HG03139 (cell line): ENCODE measurements at regions not wholly inside any gene's neighbourhood (a gene's known extent, or its start where the extent isn't known, plus 50 kb on each side); places are given as distances from the start of the nearest gene placed in this dataset.
"Not testable (repeated sequence)": the region's sequence is repeated elsewhere in the genome, so short reads cannot be mapped to it uniquely, and the experiment has no call there.

ENCODE experiments used
- ATAC-seq: cut with Tn5 transposase; IDR thresholded peaks from one replicate; pipeline ENCODE4 v1.9.1; 2021; ENCODE audit not compliant: unreplicated experiment

DNA sequence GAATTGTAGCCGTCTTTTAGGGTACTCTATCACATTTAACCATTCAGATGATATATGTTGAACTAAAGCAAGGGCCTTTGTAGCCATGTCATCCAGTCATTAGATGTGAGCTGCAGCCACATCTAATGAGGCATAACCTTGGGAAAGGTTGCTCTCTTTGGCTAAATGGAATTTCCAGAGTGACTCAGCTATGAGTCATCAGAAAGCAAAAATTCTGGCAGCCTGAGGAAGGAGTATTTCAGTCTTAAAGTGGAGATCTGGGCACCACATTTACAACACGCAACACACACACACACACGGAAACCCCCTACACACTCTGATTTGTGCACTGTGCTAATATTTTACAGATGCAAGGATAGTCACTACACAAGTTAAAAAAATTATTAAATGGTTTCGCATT, 176.9 kb upstream of the ZWINT start:
- no peak for ATAC-seq

DNA sequence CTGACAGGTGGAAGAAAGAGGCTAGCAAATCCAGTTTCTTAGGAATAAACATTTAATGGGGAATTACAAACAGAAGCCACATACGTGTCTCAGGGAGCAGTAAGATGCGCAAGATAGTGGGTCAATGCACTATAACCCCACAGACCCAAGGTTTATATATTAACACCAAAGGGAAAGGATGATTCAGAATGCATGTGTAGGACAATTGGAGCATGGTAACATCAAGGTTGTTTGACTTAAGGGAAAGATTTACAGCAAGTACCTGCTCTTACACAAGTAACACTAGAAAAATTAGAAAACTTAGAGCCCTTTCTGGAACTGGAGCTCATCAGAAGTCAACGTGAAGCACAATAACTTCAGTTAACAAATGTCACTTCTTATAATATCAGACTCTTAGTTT, 161.1 kb upstream of the ZWINT start:
- no peak for ATAC-seq

DNA sequence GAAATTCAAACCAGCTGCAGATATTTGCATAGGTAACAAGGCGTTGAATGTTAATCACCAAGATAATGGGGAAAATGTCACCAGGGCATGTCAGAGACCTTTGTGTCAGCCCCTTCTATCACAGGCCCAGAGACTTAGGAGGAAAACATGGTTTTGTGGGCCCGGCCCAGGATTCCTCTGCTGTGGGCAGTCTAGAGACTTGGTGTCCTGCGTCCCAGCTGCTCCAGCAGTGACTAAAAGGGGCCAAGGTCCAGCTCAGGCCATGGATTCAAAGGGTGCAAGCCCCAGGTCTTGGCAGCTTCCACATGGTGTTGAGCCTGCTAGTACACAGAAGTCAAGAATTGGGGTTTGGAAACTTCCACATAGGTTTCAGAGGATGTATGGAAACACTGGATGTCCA, 147.5 kb upstream of the ZWINT start:
- no peak for ATAC-seq

DNA sequence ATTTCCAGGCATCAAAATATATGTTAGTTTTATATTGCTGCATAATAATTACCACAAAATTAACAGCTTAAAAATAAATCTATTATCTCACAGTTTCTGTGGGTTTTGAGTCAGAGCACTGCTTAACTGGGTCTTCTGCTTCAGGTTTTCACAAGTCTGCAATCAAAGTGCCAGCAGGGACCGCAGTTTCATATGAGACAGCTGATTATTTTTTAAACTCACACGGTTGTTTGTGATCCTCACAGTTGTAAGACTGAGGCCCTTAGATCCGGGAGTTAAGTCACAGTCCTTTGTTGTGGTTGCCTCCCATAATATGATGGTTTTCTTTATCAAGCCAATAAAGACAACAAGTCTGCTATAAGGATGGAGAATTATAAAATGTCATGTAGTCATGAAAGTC, 146.0 kb upstream of the ZWINT start:
- ATAC-seq, result no peak

DNA sequence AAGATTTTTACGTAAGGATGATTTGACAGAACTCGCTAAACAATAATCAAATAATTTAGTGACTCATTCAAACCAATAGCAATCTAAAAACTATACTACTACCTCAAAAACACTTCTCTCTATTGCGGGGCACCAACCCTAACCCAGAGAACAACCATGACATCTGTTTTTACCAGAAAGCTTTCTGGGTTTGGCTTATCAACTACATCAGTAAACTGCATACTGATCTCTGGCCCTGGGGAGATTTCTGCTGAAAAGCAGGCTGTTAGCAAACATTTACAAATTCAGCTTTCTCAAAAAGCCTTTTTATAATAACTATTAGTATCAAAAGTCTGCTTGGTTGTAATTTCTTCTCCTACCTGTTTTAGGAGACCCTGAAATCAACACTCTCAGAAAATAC, 144.5 kb upstream of the ZWINT start:
- ATAC-seq, result no peak

DNA sequence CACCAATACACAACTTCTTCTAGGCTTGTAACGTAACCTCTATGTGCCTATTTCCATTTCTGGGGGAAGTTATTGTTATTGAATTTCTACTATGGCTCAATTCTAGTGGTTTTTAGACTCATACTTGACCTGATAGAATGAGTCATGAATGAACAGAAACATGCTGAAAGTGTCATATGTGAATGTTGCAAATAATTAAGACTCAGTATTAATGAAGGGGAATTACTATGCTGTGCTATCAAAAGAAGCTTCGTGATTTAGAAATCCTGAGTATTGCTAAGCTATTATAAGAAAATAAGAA, 135.1 kb upstream of the ZWINT start:
- no peak for ATAC-seq

DNA sequence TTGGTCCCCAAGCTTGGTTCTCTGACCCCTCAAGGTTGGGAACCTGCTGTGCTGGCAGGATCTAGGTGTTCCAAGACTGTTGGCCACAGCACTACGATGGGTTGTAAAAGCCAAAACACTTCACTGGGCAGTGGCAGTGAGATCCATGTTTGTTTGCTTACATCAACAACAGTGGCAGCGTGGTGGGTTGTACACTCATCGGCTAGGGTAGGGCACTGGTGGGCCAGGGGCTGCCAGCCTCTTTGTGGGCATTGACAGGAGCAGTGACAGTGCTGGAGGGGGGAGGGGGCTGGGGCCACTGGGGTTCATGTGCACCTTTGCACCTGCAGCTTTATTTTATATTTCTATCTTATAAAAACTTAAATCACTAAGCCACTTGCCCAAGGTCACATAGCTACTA, 126.7 kb upstream of the ZWINT start:
- ATAC-seq, result no peak

DNA sequence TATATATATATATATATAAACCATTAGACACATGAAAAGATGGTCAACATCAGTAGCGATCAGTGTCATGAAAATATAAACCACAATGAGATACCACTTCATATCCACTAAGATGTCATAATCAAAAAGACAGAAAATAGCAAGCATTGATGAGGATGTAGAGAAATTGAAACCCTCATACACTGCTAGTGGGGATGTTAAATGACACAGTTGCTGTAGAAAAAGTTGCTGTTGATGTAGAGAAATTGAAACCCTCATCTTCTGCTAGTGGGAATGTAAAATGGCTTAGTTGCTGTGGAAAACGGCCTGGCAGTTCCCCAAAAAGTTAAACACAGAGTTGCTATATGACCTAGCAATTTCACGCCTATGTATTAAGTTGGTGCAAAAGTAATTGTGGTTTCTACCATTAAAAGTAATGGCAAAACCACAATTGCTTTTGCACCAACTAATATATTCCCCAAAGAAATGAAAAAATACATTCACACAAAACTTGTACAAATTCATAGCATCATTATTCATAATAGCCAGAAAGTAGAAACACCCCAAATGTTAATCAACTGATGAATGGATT, 120.5 kb upstream of the ZWINT start:
- no peak for ATAC-seq

DNA sequence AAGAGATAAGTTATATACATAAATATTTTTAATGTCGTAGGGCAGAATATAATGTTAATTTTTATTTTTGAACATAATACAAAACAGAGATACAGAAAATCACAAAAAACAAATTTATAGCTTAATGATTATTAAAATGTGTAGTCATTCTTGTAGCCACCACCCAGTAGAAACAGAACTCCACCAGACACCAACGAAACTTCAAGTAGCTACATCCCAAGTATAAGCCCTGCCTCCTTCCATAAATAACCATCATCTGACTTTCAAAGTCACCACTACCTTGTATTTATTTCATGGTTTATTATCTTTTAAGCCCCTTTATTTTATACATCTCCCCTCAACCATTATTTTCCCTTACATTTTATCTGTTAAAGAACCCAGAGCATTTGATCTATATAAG, 111.9 kb upstream of the ZWINT start:
- ATAC-seq, result no peak

DNA sequence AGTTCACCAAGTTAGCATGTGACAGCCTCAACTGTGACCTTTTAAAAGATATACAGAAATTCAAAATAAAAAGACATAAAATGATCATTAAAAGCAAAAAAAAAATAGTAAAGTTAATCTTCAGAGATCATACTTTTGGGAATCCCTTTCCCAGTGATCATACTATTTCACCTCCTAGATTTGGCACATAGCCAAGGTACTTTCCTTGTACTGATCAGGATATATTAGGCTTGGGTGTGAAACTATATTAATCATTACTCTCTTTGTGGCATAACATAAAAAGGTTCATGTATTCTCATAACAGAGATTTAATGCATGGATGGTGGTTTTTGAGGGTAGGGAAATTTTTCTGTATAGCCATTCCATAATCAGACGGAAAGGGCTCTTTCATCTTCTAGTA, 109.6 kb upstream of the ZWINT start:
- ATAC-seq, result no peak

DNA sequence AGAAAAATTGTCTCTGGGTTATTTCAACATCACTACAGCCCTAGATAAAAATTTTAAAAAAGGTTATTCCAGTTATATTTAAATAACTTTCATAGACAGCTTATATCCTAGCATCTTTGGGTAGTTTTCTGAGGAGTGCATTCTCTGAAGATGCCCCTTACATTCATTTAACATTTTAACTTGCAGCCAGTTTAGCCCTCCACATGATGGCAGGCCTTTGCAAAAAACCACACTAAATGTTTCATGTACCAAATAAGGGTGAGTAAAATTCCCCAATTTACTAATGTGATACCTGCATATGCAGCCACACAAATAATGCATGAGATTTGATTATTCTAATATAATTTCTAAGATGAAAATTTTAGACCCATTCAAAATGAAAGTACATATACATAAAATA, 108.4 kb upstream of the ZWINT start:
- ATAC-seq, result no peak

DNA sequence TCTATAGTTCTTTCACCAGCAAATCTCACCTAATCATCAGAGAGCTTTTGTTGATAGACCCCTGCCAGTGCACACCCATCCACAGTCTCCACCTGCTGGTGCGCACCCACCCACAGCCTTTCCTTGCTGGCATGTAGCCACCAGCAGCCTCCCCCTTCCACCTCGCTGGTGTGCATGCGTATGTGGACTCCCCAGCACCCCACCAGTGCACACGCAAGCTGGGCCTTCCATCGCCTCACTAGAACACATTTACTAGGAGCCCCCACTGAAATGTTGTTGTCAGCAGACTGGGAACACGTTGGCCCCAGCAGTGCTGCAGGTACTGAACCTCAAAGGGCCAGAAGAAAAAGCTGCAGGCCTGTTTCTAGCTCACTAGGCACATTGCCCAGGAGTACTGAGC, 104.9 kb upstream of the ZWINT start:
- no peak for ATAC-seq

DNA sequence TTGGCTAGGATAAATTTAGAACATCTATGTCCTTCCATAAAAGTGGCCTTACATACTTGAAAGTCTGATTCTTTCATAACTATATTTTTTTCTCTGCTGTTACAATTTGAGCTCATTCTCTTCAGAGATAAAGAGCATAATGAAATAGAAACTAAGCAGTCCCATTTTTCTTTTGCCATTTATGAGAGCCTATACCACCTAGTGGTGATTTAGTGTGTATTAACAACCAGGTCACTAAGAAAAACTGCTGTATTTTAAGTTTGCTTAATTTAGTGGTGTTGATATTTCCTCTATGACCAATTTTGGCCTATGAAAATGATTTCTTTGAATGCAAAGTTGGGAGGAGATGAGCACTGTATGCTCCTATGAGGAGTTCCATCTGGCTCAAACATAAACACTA, 88.7 kb upstream of the ZWINT start:
- ATAC-seq, result no peak

DNA sequence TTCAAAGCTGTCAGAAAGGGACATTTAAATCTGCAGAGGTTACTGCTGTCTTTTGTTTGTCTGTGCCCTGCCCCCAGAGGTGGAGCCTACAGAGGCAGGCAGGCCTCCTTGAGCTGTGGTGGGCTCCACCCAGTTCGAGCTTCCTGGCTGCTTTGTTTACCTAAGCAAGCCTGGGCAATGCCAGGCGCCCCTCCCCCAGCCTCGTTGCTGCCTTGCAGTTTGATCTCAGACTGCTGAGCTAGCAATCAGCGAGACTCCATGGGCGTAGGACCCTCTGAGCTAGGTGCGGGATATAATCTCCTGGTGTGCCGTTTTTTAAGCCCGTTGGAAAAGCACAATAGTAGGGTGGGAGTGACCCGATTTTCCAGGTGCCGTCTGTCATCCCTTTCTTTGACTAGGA, 86.6 kb upstream of the ZWINT start:
- ATAC-seq, result not testable (repeated sequence)

DNA sequence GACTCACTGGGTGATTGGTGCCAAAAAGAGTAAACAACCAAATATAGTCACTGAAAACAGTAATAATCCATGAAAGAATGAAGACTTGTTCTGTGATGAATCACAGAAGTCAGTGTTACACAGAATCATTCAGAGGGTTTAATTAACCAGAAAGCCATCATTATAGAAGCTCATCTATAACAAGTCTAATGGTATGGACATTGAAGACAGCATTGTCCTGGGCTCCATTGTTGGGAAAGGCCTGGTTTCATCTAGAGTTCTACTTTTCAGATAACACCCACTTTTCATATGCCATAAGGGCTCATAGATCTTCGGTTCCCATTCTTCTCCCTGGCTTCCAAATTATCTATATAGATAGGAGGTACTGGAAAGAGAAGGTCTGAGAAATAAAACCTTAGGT, 80.3 kb upstream of the ZWINT start:
- not testable (repeated sequence) for ATAC-seq
